H1 (cell line): ENCODE measurements at regions not wholly inside any gene's neighbourhood (a gene's known extent, or its start where the extent isn't known, plus 50 kb on each side); places are given as distances from the start of the nearest gene placed in this dataset.

ENCODE experiments used
- CTCF ChIA-PET: fragments of 300-600 bp; sonication (Branson Sonifier 250); formaldehyde crosslinking; loops from one replicate; lab custom pipeline; 2021; ENCODE audit not compliant: partially characterized antibody; lab: Charles Lee
- POLR2A ChIA-PET: fragments of 300-600 bp; sonication (Branson Sonifier 250); formaldehyde crosslinking; loops from one replicate; lab custom pipeline; 2021; ENCODE audit warnings: inconsistent platforms; ENCODE audit not compliant: partially characterized antibody; lab: Charles Lee
- DNase-seq, 2 experiments: peaks; one replicate each; pipeline versions ENCODE4 v3.0.0 to v3.0.0-alpha.2; 2010 to 2022; ENCODE audit warnings: low spot score in 2 of 2, low read depth in 1 of 2, mixed read lengths in 1 of 2
- FAIRE-seq: peaks from 2 replicates; lab custom pipeline; 2011; peaks lifted over from hg19 to GRCh38; lab: Jason Lieb, UNC
- H2AFZ ChIP-seq: 2 replicates; pipeline ENCODE4 v1.8.1; 2012; ENCODE audit warnings: low read length, inconsistent platforms
- H2AK5ac ChIP-seq: 2 replicates; pipeline ENCODE4 v1.6.1; 2013; ENCODE audit warnings: low read depth, low read length
- H2BK120ac ChIP-seq: replicated peaks from 2 replicates; pipeline ENCODE3; 2013; ENCODE audit warnings: low read depth, low read length, inconsistent platforms
- H2BK12ac ChIP-seq: 2 replicates; pipeline ENCODE4 v1.6.1; 2013; ENCODE audit warnings: low read depth, low read length
- H2BK15ac ChIP-seq: 2 replicates; pipeline ENCODE4 v1.6.1; 2013; ENCODE audit warnings: low read length
- H2BK20ac ChIP-seq: 2 replicates; pipeline ENCODE4 v1.6.1; 2013; ENCODE audit warnings: low read length
- H2BK5ac ChIP-seq: 2 replicates; pipeline ENCODE4 v1.6.1; 2013; ENCODE audit warnings: low read depth, low read length
- H3K14ac ChIP-seq: 2 replicates; pipeline ENCODE4 v1.6.1; 2013; ENCODE audit warnings: inconsistent platforms; ENCODE audit not compliant: insufficient read length
- H3K18ac ChIP-seq: 2 replicates; pipeline ENCODE4 v1.6.1; 2013; ENCODE audit warnings: low read length; ENCODE audit errors: extremely low read depth
- H3K23ac ChIP-seq: 2 replicates; pipeline ENCODE4 v1.6.1; 2013; ENCODE audit warnings: inconsistent platforms; ENCODE audit not compliant: insufficient read length
- H3K23me2 ChIP-seq: 2 replicates; pipeline ENCODE4 v1.6.1; 2013; ENCODE audit warnings: low read depth, low read length
- H3K27ac ChIP-seq: 2 replicates; pipeline ENCODE4 v1.6.1; 2011; ENCODE audit warnings: low read depth, low read length, inconsistent platforms
- H3K27me3 ChIP-seq, 4 experiments: replicated peaks in 1 of 4; 1 replicate in 1 of 4; 2 replicates in 3 of 4; pipeline versions ENCODE4 v1.6.1 to v1.8.1; 2011 to 2013; ENCODE audit warnings: low read length in 3 of 4, mild to moderate bottlenecking in 3 of 4, inconsistent platforms in 2 of 4, mixed read lengths in 2 of 4, moderate library complexity in 1 of 4; ENCODE audit not compliant: control insufficient read depth in 3 of 4, insufficient read depth in 3 of 4; ENCODE audit errors: extremely low read depth in 1 of 4
- H3K36me3 ChIP-seq, 4 experiments: 2 replicates each; pipeline versions ENCODE4 v1.6.1 to v1.8.1; 2011 to 2013; ENCODE audit warnings: mild to moderate bottlenecking in 4 of 4, low read length in 3 of 4, moderate library complexity in 2 of 4, control low read depth in 1 of 4, inconsistent platforms in 1 of 4; ENCODE audit not compliant: insufficient read depth in 4 of 4, control insufficient read depth in 2 of 4
- H3K4ac ChIP-seq: replicated peaks from 2 replicates; pipeline ENCODE3; 2013; ENCODE audit warnings: low read length, low read depth, mixed read lengths, inconsistent platforms; ENCODE audit not compliant: insufficient read length
- H3K4me1 ChIP-seq, 4 experiments: replicated peaks in 1 of 4; 1 replicate in 1 of 4; 2 replicates in 3 of 4; pipeline versions ENCODE4 v1.6.1 to v1.8.1; 2011 to 2013; ENCODE audit warnings: low read length in 3 of 4, inconsistent platforms in 2 of 4, mixed read lengths in 1 of 4; ENCODE audit not compliant: insufficient read depth in 4 of 4, control insufficient read depth in 3 of 4
- H3K4me2 ChIP-seq, 2 experiments: 2 replicates each; pipeline versions ENCODE4 v1.6.1 to v1.8.1; 2011 to 2013; ENCODE audit warnings: low read depth in 2 of 2, low read length in 2 of 2, control low read depth in 1 of 2, inconsistent platforms in 1 of 2, mild to moderate bottlenecking in 1 of 2; ENCODE audit not compliant: insufficient read depth in 1 of 2
- H3K4me3 ChIP-seq, 4 experiments: fragments of 200-600, 300-600 bp in 1 of 4; sonication (generic), shearing (Covaris generic), sonication (Bioruptor Twin) in 1 of 4; 2 replicates each; pipeline versions ENCODE4 v1.5.1 to v1.8.1; 2011 to 2016; ENCODE audit warnings: low read length in 4 of 4, low read depth in 3 of 4, control low read depth in 2 of 4, inconsistent platforms in 2 of 4, mild to moderate bottlenecking in 2 of 4, mixed read lengths in 1 of 4, moderate library complexity in 1 of 4; ENCODE audit not compliant: insufficient read depth in 2 of 4; ENCODE audit errors: extremely low read depth in 1 of 4
- H3K56ac ChIP-seq: replicated peaks from 2 replicates; pipeline ENCODE3; 2013; ENCODE audit warnings: low read depth, mild to moderate bottlenecking, mixed read lengths, low read length, inconsistent platforms; ENCODE audit not compliant: insufficient read length
- H3K79me1 ChIP-seq: 2 replicates; pipeline ENCODE4 v1.6.1; 2013; ENCODE audit warnings: low read depth, low read length, control low read depth
- H3K79me2 ChIP-seq, 2 experiments: 2 replicates each; pipeline versions ENCODE4 v1.6.1 to v1.8.1; 2012 to 2013; ENCODE audit warnings: low read length in 2 of 2, mild to moderate bottlenecking in 2 of 2, inconsistent platforms in 1 of 2; ENCODE audit not compliant: insufficient read depth in 2 of 2, control insufficient read depth in 1 of 2
- H3K9ac ChIP-seq, 4 experiments: replicated peaks in 1 of 4; 1 replicate in 1 of 4; 2 replicates in 3 of 4; pipeline versions ENCODE4 v1.6.1 to v1.8.1; 2011 to 2013; ENCODE audit warnings: low read depth in 3 of 4, low read length in 3 of 4, control low read depth in 2 of 4, mild to moderate bottlenecking in 2 of 4, moderate library complexity in 2 of 4, inconsistent platforms in 1 of 4; ENCODE audit errors: extremely low read depth in 1 of 4
- H3K9me3 ChIP-seq, 2 experiments: 2 replicates each; pipeline versions ENCODE4 v1.6.1 to v1.8.1; 2012 to 2013; ENCODE audit warnings: mild to moderate bottlenecking in 2 of 2, moderate library complexity in 2 of 2, control low read depth in 1 of 2, inconsistent platforms in 1 of 2, low read depth in 1 of 2, low read length in 1 of 2, mixed read lengths in 1 of 2; ENCODE audit not compliant: insufficient read depth in 2 of 2
- H4K20me1 ChIP-seq, 2 experiments: replicated peaks in 1 of 2; 2 replicates each; pipeline versions ENCODE3 to v1.8.1; 2011 to 2013; ENCODE audit warnings: inconsistent platforms in 2 of 2, low read length in 2 of 2, mild to moderate bottlenecking in 1 of 2; ENCODE audit not compliant: insufficient read depth in 2 of 2, control insufficient read depth in 1 of 2
- H4K5ac ChIP-seq: 2 replicates; pipeline ENCODE4 v1.6.1; 2013; ENCODE audit warnings: low read length, low read depth, mixed read lengths, inconsistent platforms; ENCODE audit not compliant: insufficient read length
- H4K8ac ChIP-seq: 2 replicates; pipeline ENCODE4 v1.8.0; 2013; ENCODE audit warnings: mild to moderate bottlenecking, moderate library complexity, low read length, inconsistent platforms; ENCODE audit not compliant: insufficient read depth; ENCODE audit errors: extremely low read depth
- H4K91ac ChIP-seq: replicated peaks from 2 replicates; pipeline ENCODE3; 2013; ENCODE audit warnings: low read length, mixed read lengths, inconsistent platforms; ENCODE audit not compliant: insufficient read length
- ATF2 ChIP-seq: IDR thresholded peaks from 2 replicates; pipeline ENCODE4 v1.6.1; 2012; ENCODE audit warnings: low read length, inconsistent platforms
- EP300 ChIP-seq, 2 experiments: IDR thresholded peaks; 1 replicate in 1 of 2; 2 replicates in 1 of 2; pipeline ENCODE4 v1.6.1; 2011 to 2012; ENCODE audit warnings: low read depth in 2 of 2, low read length in 2 of 2, mild to moderate bottlenecking in 2 of 2, borderline replicate concordance in 1 of 2, inconsistent platforms in 1 of 2, moderate library complexity in 1 of 2
- JUN ChIP-seq: IDR thresholded peaks from 2 replicates; pipeline ENCODE4 v1.6.1; 2011; ENCODE audit warnings: low read depth, mild to moderate bottlenecking, improper control_type of control experiment, low read length
- POLR2A ChIP-seq, 2 experiments: IDR thresholded peaks; 1 replicate in 1 of 2; 2 replicates in 1 of 2; pipeline ENCODE4 v1.6.1; 2011; ENCODE audit warnings: low read depth in 2 of 2, low read length in 2 of 2, mild to moderate bottlenecking in 2 of 2; ENCODE audit errors: control extremely low read depth in 1 of 2
- RBBP5 ChIP-seq: IDR thresholded peaks from 2 replicates; pipeline ENCODE4 v1.7.1; 2012; ENCODE audit warnings: low read depth, mild to moderate bottlenecking, inconsistent platforms, low read length, moderate library complexity, borderline replicate concordance
- SIN3A ChIP-seq, 2 experiments: IDR thresholded peaks in 1 of 2; conservative IDR thresholded peaks in 1 of 2; 2 replicates each; pipeline ENCODE4 v1.6.1; 2011 to 2012; ENCODE audit warnings: low read length in 2 of 2, improper control_type of control experiment in 1 of 2, low read depth in 1 of 2, mild to moderate bottlenecking in 1 of 2
- WGBS, 2 experiments: shearing (Covaris generic) in 1 of 2; methylation state at CpG; one replicate each; pipeline versions ENCODE4 v1.1.6 to v1.1.7; 2013 to 2015; ENCODE audit warnings: low lambda C conversion rate in 2 of 2, mixed read lengths in 2 of 2, inconsistent platforms in 1 of 2, low coverage in 1 of 2, missing lambda C conversion rate in 1 of 2; ENCODE audit not compliant: insufficient replicate concordance in 2 of 2, insufficient coverage in 1 of 2, insufficient read length in 1 of 2; ENCODE audit errors: extremely low coverage in 1 of 2, missing lambda C conversion rate in 1 of 2; 5-methylcytosine and 5-hydroxymethylcytosine counted together
- TF ChIP-seq, protein P1 (sequence below): IDR thresholded peaks from 2 replicates; pipeline ENCODE4 v1.6.1; 2011; ENCODE audit warnings: low read depth, mild to moderate bottlenecking, low read length; ENCODE audit not compliant: insufficient read depth

DNA sequence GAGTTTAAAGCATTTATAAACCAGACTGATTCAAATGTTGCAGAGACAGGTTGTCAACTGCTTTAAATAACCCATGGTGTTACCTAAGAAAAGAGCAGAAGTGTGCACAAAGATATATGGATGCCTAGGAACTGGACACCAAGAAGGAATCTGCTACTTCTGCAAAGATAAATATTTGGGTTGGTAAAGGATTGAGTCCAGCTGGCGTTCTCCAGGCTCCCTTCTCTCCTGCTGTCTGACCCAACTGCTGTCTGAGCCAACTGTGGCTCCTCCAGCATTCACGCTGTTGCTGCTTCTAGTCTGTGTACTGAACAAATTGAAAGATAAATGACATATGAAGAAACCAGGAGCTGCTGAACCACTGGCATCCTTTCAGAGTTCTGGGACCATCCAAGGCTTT, 1167.8 kb upstream of the PRKX start:
- no peak overlapping the region for H2BK15ac ChIP-seq
- no peak overlapping the region for H3K56ac ChIP-seq
- H4K91ac ChIP-seq: no peak overlapping the region
- whole genome bisulfite sequencing, 2 experiments: 78% methylated on average over 2 of the region's 2 CpGs; no CpG with 5 or more reads in 1 of the 2 experiments
- 0 out of 4 replicates have a peak, but pooled peaks cover 0 to 2% of the 10 kb centered on the region in 2 experiments for H3K9me3 ChIP-seq
- ChIA-PET CTCF (no interaction called here), POLR2A (no interaction called here)
- no peak overlapping the region for H3K23ac ChIP-seq
- no peak overlapping the region for H2AK5ac ChIP-seq
- no peak overlapping the region for H2BK5ac ChIP-seq
- no peak overlapping the region for H3K4me2 ChIP-seq
- no peak overlapping the region for H4K8ac ChIP-seq
- DNase-seq: no peak
- H2BK20ac ChIP-seq: no peak overlapping the region
- no peak overlapping the region for H3K18ac ChIP-seq
- no peaks in the 10 kb centered on the region for H3K79me2 ChIP-seq
- H3K4me1 ChIP-seq: no peaks in the 10 kb centered on the region
- H3K14ac ChIP-seq: no peak overlapping the region
- no peak overlapping the region for H2AFZ ChIP-seq
- H3K27ac ChIP-seq: no peak overlapping the region
- H3K79me1 ChIP-seq: no peaks in the 10 kb centered on the region
- TF ChIP-seq POLR2A (IDR thresholded peaks at IDR 0.05; ENCODE audit: control extremely low read depth in 1 of 2, low read depth in 2 of 2, low read length in 2 of 2) (no peak), EP300 (IDR thresholded peaks at IDR 0.05; ENCODE audit: borderline replicate concordance in 1 of 2, low read depth in 2 of 2, low read length in 2 of 2) (no peak), RBBP5 (no peak), JUN (no peak), ATF2 (no peak), SIN3A (conservative IDR thresholded peaks at IDR 0.05 in 1 of 2, IDR thresholded peaks at IDR 0.05 in 1 of 2; ENCODE audit: low read depth in 1 of 2, low read length in 2 of 2) (no peak)
- TF ChIP-seq, protein P1, sequence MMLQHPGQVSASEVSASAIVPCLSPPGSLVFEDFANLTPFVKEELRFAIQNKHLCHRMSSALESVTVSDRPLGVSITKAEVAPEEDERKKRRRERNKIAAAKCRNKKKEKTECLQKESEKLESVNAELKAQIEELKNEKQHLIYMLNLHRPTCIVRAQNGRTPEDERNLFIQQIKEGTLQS: no peak
- H2BK120ac ChIP-seq: no peak overlapping the region
- H3K4ac ChIP-seq: no peak overlapping the region
- no peak overlapping the region for H2BK12ac ChIP-seq
- H4K20me1 ChIP-seq: no peaks in the 10 kb centered on the region
- FAIRE-seq: no peak
- H3K4me3 ChIP-seq: no peak overlapping the region
- no peaks in the 10 kb centered on the region for H3K23me2 ChIP-seq
- H4K5ac ChIP-seq: no peak overlapping the region
- no peaks in the 10 kb centered on the region for H3K36me3 ChIP-seq
- H3K9ac ChIP-seq: no peak overlapping the region
- H3K27me3 ChIP-seq: no peaks in the 10 kb centered on the region
